Stimulated activated naive CD4-positive, alpha-beta T cell treated with Interleukin-2 at 50 U/mL for 16 hours (primary cell): ENCODE measurements at regions not wholly inside any gene's neighbourhood (a gene's known extent, or its start where the extent isn't known, plus 50 kb on each side); places are given as distances from the start of the nearest gene placed in this dataset.

Source experiments
- DNase-seq: peaks from one replicate; lab custom pipeline; 2025; lab: John Stamatoyannopoulos, UW

- no peak for DNase-seq
These were observed 229.6 kb upstream of the CDH2 start for GRCh38 chr18:28406533-28406932.

- no peak for DNase-seq
These were observed 227.8 kb upstream of the CDH2 start for GRCh38 chr18:28404694-28405093.

- no peak for DNase-seq
These were observed 222.9 kb upstream of the CDH2 start for GRCh38 chr18:28399781-28400362.

GRCh38 chr18:28398471-28398870 is 221.5 kb upstream of the CDH2 start:
- no peak for DNase-seq

GRCh38 chr18:28390022-28390421 is 213.1 kb upstream of the CDH2 start:
- DNase-seq = no peak

- no peak for DNase-seq
These were observed 205.4 kb upstream of the CDH2 start for GRCh38 chr18:28382215-28382879.

- DNase-seq = no peak
These were observed 195.3 kb upstream of the CDH2 start for GRCh38 chr18:28372186-28372585.

GRCh38 chr18:28366676-28367075 is 189.7 kb upstream of the CDH2 start:
- no peak for DNase-seq

GRCh38 chr18:28365411-28365831 is 188.5 kb upstream of the CDH2 start:
- no peak for DNase-seq

GRCh38 chr18:28363124-28363523 is 186.2 kb upstream of the CDH2 start:
- no peak for DNase-seq

- no peak for DNase-seq
These were observed 182.2 kb upstream of the CDH2 start for GRCh38 chr18:28359176-28359575.

GRCh38 chr18:28357766-28358401 is 181.0 kb upstream of the CDH2 start:
- no peak for DNase-seq

- DNase-seq = no peak
These were observed 173.9 kb upstream of the CDH2 start for GRCh38 chr18:28350821-28351220.

GRCh38 chr18:28342231-28342630 is 165.3 kb upstream of the CDH2 start:
- no peak for DNase-seq

GRCh38 chr18:28338316-28338715 is 161.4 kb upstream of the CDH2 start:
- DNase-seq = no peak

- DNase-seq = no peak
These were observed 157.6 kb upstream of the CDH2 start for GRCh38 chr18:28334516-28334915.

GRCh38 chr18:28332071-28332470 is 155.1 kb upstream of the CDH2 start:
- no peak for DNase-seq

- DNase-seq = no peak
These were observed 154.6 kb upstream of the CDH2 start for GRCh38 chr18:28331551-28331950.

- no peak for DNase-seq
These were observed 136.7 kb upstream of the CDH2 start for GRCh38 chr18:28313602-28314001.

- no peak for DNase-seq
These were observed 111.9 kb upstream of the CDH2 start for GRCh38 chr18:28288784-28289183.

GRCh38 chr18:28287146-28287545 is 110.2 kb upstream of the CDH2 start:
- DNase-seq = no peak

- no peak for DNase-seq
These were observed 107.2 kb upstream of the CDH2 start for GRCh38 chr18:28284132-28284531.

GRCh38 chr18:28281400-28281799 is 104.5 kb upstream of the CDH2 start:
- no peak for DNase-seq

GRCh38 chr18:28269750-28270149 is 92.8 kb upstream of the CDH2 start:
- no peak for DNase-seq
